Prostate gland (tissue), 2 donors: ENCODE measurements at regions not wholly inside any gene's neighbourhood (a gene's known extent, or its start where the extent isn't known, plus 50 kb on each side); places are given as distances from the start of the nearest gene placed in this dataset.

Experiments
- CTCF ChIP-seq, 4 experiments: fragments of 200-600 bp in 2 of 4; fragments of 450-650 bp in 2 of 4; sonication (generic) in 2 of 4; IDR thresholded peaks; 1 replicate in 3 of 4; 2 replicates in 1 of 4; pipeline ENCODE4 v1.5.1; 2016 to 2019; ENCODE audit warnings: antibody characterized with exemption in 4 of 4, mild to moderate bottlenecking in 2 of 4, moderate library complexity in 2 of 4
- POLR2A ChIP-seq: fragments of 450-650 bp; IDR thresholded peaks from one replicate; pipeline ENCODE4 v1.6.1; 2016; ENCODE audit warnings: antibody characterized with exemption, mild to moderate bottlenecking
- POLR2AphosphoS5 ChIP-seq: sonication (generic); formaldehyde crosslinking; IDR thresholded peaks from one replicate; pipeline ENCODE4 v1.6.1; 2017; ENCODE audit warnings: antibody characterized with exemption

DNA sequence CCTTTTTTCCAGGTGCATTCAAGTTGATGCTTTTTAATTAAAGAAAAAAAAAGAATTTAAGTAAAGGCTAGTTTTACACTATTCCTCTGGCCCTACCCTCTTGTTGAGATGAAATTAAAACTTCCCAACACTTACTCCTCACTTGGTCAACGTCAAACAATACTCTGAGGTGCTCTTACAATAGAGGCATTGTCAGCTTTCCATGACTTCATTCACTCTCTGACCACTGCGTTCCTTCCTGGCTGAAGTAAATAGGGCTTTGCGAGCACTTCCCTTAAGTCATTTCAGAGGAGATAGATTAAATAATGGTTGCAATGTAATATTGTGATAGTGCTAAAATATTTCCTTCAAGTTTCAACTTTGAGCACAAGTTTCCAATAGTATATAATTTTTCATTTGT lies 229.8 kb upstream of the CEP162 start:
- TF ChIP-seq POLR2A = no peak
- TF ChIP-seq CTCF (IDR thresholded peaks at IDR 0.05) = no peak
- no peak for TF ChIP-seq POLR2AphosphoS5
